ENCODE measurements at regions not wholly inside any gene's neighbourhood (a gene's known extent, or its start where the extent isn't known, plus 50 kb on each side); places are given as distances from the start of the nearest gene placed in this dataset.
A peak's percentile ranks its signal among the peaks of the same experiment; 100 is the strongest.

- DNase-seq, result peak; percentile 56
These were observed 143.4 kb downstream of the IRF8 start for GRCh38 chr16:86042393-86042792.

- DNase-seq, result no peak
These were observed 144.2 kb downstream of the IRF8 start for GRCh38 chr16:86042996-86043725.

DNA sequence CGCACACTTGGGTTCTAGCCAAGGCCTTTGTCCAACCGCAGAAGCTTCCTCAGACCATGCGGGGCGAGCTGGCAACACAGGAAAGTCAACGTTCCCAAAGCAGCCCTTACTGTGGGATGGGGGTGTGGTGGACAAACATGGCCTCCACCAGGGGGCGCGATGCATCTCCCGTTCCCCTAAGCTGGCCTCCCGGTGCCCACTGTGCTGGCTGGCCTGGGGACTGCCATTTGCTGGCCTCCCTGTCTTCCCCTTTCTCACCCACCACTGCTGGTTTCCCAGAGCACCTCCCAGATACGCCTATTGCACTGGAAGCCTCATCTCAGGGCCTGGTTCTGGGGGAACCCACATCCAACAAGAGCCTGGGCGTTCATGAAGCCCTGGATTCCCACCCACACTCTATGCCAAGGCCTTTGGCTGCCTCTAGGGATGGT lies 145.3 kb downstream of the IRF8 start:
- DNase-seq, result peak; percentile 65

GRCh38 chr16:86044881-86045590 lies 146.1 kb downstream of the IRF8 start:
- DNase-seq, result no peak

DNA sequence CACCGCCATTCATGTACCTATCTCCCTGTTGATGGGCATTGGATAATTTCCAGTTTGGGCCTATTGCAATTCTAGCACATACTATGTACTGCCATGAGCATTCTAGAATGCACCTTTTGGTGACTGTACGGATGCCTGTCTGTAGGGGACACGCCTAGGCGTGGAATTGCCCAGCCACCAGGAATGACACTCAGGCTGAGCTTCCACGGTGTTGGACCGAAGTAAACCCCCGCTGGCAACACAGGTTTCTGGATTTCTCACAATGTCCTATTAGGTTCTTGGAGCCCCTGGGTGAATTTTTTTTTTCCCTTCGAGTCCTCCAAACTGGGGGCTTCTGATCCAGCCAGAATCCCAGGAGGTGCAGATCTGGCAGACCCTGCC lies 146.6 kb downstream of the IRF8 start:
- no peak for DNase-seq

DNA sequence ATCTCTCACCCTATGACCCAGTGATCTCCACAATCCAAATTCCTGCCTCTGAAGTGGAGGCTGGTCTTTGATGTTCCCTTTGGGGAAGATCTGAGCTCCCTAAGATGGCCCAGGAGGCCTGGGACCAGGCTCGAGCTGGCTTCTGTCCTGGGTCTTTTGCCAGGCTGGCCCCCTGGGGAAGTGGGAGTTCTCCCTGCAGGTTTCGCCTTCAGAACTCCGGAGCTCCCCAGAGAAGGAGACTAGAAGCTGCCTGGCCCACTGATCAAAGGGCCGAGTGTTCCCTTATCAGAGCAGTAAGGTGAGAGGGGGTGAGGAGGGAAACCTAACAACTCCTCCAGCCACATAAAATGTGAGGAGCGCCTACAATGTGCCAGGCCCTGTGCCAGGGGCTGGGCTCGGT lies 147.1 kb downstream of the IRF8 start:
- DNase-seq, result no peak

- no peak for DNase-seq
These were observed 147.8 kb downstream of the IRF8 start for GRCh38 chr16:86046667-86047270.

DNA sequence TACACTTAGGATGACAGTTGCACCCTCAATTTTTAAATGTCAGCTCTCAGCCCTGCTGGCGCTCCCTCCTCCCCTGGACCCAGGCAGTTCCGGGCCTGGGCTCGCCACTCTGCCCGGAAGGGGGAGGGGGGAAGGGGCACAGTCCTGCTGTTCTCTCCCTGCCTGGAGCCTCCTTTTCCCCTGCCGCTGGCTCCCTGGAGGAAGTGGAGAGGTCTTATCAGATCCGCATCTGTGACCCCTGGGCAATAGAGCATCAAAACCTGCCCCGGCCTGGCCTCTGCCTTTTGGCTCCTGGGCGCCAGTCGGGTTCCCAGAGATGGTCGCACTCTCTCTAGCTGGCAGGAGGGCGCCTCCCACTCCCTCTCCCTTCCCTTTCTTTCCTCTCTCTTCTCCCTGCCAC lies 149.3 kb downstream of the IRF8 start:
- DNase-seq, result no peak

- no peak for DNase-seq
These were observed 150.1 kb downstream of the IRF8 start for GRCh38 chr16:86048882-86049585.

DNA sequence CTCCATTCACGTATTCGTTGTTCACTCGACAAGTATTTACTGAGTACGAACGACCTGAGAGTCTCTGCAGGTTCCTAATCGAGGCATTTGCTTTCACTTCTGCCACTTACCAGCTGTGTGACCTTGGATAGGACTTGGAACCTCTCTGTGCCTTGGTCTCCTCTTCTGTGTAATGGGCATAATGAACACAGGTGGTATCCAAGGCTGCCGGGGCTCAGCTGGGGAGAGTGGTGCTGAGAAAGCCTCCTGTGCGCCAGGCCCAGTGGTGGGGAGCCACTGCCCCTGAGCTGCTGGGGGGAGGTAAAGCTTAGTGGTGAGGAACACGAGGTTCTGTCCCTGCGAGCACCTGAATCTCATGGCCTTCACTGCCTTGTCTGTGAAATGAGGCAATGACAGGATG lies 150.7 kb downstream of the IRF8 start:
- DNase-seq, result no peak

GRCh38 chr16:86050111-86050510 lies 151.1 kb downstream of the IRF8 start:
- no peak for DNase-seq

- DNase-seq, result no peak
These were observed 151.8 kb downstream of the IRF8 start for GRCh38 chr16:86050591-86051367.

DNA sequence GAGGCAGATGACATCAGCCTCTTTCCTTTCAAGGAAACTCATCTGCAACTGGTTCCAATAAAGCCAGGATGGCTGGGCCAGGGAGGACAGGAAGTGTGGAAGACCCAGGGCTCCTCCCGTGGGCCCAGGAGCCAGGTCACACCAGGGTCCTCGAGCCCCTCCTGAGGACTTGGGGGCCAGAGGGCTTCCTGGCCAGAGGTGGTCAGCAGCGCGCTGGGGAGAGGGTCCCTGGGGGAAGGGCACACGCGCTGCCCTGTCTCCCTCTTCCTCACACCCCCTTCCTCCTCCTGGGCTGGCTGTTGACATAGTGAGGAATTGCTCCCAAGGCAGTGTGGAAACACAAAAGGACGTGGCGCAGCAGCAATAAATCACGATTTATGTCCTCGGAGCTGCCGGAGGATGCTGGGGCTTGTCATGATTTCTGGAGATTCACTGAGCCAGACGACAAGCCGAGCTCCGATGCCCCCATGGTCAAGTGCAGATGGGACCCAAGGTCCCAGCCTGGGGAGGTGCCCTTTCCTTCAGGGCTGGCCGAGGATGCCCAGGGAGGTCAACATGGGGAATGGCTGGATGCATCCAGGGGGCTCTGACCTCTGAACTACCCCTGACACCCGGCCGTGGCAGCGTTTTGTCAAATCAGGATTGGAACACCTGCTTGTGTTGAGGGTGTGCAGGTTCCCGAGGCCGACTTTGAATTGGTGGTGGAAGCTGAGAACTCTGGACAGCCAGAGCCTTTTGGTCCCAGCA lies 152.6 kb downstream of the IRF8 start:
- no peak for DNase-seq

GRCh38 chr16:86052115-86052670 lies 153.2 kb downstream of the IRF8 start:
- DNase-seq, result no peak

DNA sequence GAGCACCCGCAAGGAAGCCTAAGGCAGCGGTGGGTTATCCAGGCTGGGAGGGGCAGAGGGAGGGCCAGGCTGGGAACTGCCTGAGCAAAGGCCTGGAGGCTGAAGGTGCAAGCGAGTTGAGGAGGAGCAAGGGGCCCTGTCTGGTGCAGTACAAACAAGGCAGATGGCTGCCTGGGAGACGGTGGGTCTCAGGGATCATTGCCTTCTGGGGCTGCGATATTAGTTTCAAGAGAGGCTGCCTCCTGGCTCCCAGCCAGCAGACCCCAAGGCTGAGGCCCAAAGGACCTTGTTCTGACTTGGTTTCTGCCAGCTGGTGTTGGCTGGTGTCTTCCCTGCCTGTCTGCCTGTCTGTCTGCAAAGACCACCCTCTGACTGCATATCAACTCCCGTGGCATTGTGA lies 154.0 kb downstream of the IRF8 start:
- no peak for DNase-seq

GRCh38 chr16:86059253-86060171 lies 160.6 kb downstream of the IRF8 start:
- DNase-seq, result peak; percentile 44

DNA sequence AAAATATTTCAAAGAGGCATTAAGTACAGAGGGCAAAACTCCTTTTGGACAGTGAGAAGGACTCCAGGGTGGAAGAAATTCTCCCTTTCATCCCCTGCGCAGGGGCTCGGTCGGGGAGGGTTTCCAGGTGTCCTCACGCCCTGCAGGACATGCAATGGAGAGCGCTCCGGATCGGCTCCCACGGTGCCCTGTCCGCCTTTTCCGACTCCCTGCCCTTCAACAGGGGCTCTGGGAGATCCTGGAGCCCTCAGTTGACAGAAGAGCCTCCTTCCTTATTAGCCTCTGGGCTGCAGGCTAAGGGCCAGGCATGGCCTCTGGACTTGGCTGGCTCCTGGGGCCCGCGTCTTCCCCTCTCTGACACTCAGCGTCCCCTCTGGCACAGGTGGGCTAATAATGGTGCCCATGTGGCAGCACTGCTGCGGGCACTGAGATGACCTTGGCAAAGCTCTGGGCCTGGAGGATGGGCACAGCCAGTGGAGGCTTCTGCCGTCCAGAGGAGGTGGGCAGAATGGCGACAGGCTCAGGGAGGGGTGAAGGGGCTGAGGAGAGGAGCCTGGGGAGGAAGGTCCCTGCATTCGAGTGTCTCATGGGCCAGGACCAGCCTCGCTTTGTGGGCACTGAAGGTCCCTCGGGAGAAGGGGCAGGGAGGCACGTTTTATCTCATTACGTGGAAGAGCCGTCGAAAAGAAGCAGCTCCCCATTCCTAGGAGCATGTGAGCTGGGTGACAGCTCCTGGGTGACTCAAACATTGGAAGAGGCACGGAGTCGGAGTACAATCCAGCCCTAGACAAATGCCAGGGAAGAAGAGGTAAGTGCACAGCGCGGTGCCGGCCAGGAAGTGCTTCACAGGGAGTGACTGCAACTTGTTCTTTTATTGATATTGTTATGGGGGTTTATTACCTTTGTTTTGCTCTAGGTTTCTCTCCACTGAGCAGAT lies 161.7 kb downstream of the IRF8 start:
- DNase-seq, result no peak

- DNase-seq, result no peak
These were observed 162.3 kb downstream of the IRF8 start for GRCh38 chr16:86061318-86061695.

DNA sequence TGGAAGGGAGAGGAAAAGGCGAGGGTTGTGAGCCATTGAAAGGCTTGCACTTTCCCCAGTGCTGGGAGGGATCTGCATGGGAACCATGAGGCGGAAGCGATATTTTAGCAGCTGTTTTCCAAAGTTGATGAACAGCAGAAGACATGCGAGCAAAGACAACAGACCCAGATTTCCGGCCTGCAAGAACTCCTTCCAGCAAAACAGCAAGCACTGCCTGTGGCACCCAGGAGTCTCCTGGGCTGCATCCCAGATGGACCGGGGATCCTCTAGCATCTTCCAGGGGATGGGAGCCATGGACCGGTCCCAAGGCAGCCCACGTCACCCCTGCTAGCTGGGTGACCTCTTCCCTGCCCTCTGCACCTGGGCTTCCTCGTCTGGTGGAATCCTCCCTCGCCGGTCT lies 162.8 kb downstream of the IRF8 start:
- DNase-seq, result no peak
